HEK293 (cell line): ENCODE measurements at regions not wholly inside any gene's neighbourhood (a gene's known extent, or its start where the extent isn't known, plus 50 kb on each side); places are given as distances from the start of the nearest gene placed in this dataset.

Experiments used
- CTCF ChIA-PET: fragments of 350-600 bp; formaldehyde crosslinking; extraction: SDS; loops from one replicate; lab custom pipeline; 2021; ENCODE audit warnings: antibody characterized with exemption; lab: Yijun Ruan, JAX
- POLR2A ChIA-PET: fragments of 300-600 bp; formaldehyde crosslinking; extraction: SDS; loops from one replicate; lab custom pipeline; 2020; ENCODE audit warnings: antibody characterized with exemption, inconsistent platforms; lab: Yijun Ruan, JAX
- H3K27ac ChIP-seq: fragments of 200-500 bp; sonication (Bioruptor generic); 2 replicates; pipeline ENCODE4 v1.5.1; 2014; ENCODE audit warnings: low read depth, low read length, control low read depth, inconsistent platforms; ENCODE audit errors: extremely low read depth
- H3K36me3 ChIP-seq, 2 experiments: fragments of 200-500 bp in 1 of 2; sonication (Bioruptor generic) in 1 of 2; 1 replicate in 1 of 2; 2 replicates in 1 of 2; pipeline ENCODE4 v1.5.1; 2014 to 2017; ENCODE audit warnings: inconsistent platforms in 2 of 2, low read length in 2 of 2; ENCODE audit not compliant: control insufficient read depth in 2 of 2, insufficient read depth in 1 of 2
- H3K4me1 ChIP-seq: fragments of 200-500 bp; sonication (Bioruptor generic); 2 replicates; pipeline ENCODE4 v1.5.1; 2014; ENCODE audit warnings: mild to moderate bottlenecking, low read length, inconsistent platforms; ENCODE audit not compliant: control insufficient read depth, insufficient read depth
- H3K4me3 ChIP-seq: 2 replicates; pipeline ENCODE4 v1.5.1; 2011; ENCODE audit warnings: low read depth, mild to moderate bottlenecking, control low read depth, low read length, moderate library complexity
- H3K9me3 ChIP-seq: fragments of 200-500 bp; sonication (Bioruptor generic); 2 replicates; pipeline ENCODE4 v1.5.1; 2014; ENCODE audit warnings: low read depth, low read length, inconsistent platforms; ENCODE audit not compliant: control insufficient read depth, insufficient read depth
- GFI1B ChIP-seq: fragments of 450-650 bp; formaldehyde crosslinking; IDR thresholded peaks from 2 replicates; pipeline ENCODE4 v1.5.1; 2016; ENCODE audit warnings: missing biosample characterization, missing genetic modification characterization
- GLI4 ChIP-seq: fragments of 450-650 bp; formaldehyde crosslinking; IDR thresholded peaks from 2 replicates; pipeline ENCODE4 v1.5.1; 2016; ENCODE audit warnings: missing biosample characterization, missing genetic modification characterization
- PBX3 ChIP-seq: sonication (generic); formaldehyde crosslinking; IDR thresholded peaks from 2 replicates; pipeline ENCODE4 v1.8.1; 2022; ENCODE audit warnings: mild to moderate bottlenecking, moderate library complexity, missing genetic modification reagents
- ZEB2 ChIP-seq: fragments of 450-650 bp; formaldehyde crosslinking; IDR thresholded peaks from 2 replicates; pipeline ENCODE4 v1.5.1; 2016; ENCODE audit warnings: missing biosample characterization, missing genetic modification characterization
- ZNF133 ChIP-seq: fragments of 450-650 bp; formaldehyde crosslinking; IDR thresholded peaks from 2 replicates; pipeline ENCODE4 v1.5.1; 2016; ENCODE audit warnings: missing biosample characterization, missing genetic modification characterization
- ZNF18 ChIP-seq: fragments of 450-650 bp; formaldehyde crosslinking; IDR thresholded peaks from 2 replicates; pipeline ENCODE4 v1.5.1; 2016; ENCODE audit warnings: missing biosample characterization, missing genetic modification characterization
- ZNF184 ChIP-seq: fragments of 450-650 bp; IDR thresholded peaks from 2 replicates; pipeline ENCODE4 v1.5.1; 2018; ENCODE audit warnings: missing biosample characterization, mild to moderate bottlenecking, missing genetic modification characterization
- ZNF221 ChIP-seq: fragments of 450-650 bp; formaldehyde crosslinking; IDR thresholded peaks from 2 replicates; pipeline ENCODE4 v1.5.1; 2017; ENCODE audit warnings: missing biosample characterization, missing genetic modification characterization, borderline replicate concordance
- ZNF391 ChIP-seq: fragments of 450-650 bp; formaldehyde crosslinking; IDR thresholded peaks from 2 replicates; pipeline ENCODE4 v1.5.1; 2016; ENCODE audit warnings: low read depth, missing biosample characterization, missing genetic modification characterization, borderline replicate concordance
- ZNF473 ChIP-seq: fragments of 450-650 bp; formaldehyde crosslinking; IDR thresholded peaks from 2 replicates; pipeline ENCODE4 v1.5.1; 2017; ENCODE audit warnings: missing biosample characterization, missing genetic modification characterization
- ZNF521 ChIP-seq: fragments of 450-650 bp; formaldehyde crosslinking; IDR thresholded peaks from 2 replicates; pipeline ENCODE4 v1.5.1; 2017; ENCODE audit warnings: missing biosample characterization, mild to moderate bottlenecking, missing genetic modification characterization
- ZNF549 ChIP-seq: fragments of 450-650 bp; IDR thresholded peaks from 2 replicates; pipeline ENCODE4 v1.5.1; 2018; ENCODE audit warnings: missing biosample characterization, missing genetic modification characterization, mild to moderate bottlenecking, inconsistent platforms, moderate library complexity
- ZNF626 ChIP-seq: fragments of 450-650 bp; sonication (Bioruptor Pico); formaldehyde crosslinking; IDR thresholded peaks from 2 replicates; pipeline ENCODE4 v1.5.1; 2018; ENCODE audit warnings: missing biosample characterization, missing genetic modification characterization, inconsistent platforms
- ZNF660 ChIP-seq: fragments of 450-650 bp; IDR thresholded peaks from 2 replicates; pipeline ENCODE4 v1.5.1; 2018; ENCODE audit warnings: missing biosample characterization, mild to moderate bottlenecking, missing genetic modification characterization
- ZNF701 ChIP-seq: fragments of 450-650 bp; formaldehyde crosslinking; IDR thresholded peaks from 2 replicates; pipeline ENCODE4 v1.5.1; 2016; ENCODE audit warnings: missing biosample characterization, missing genetic modification characterization
- ZNF747 ChIP-seq: fragments of 450-650 bp; formaldehyde crosslinking; IDR thresholded peaks from 2 replicates; pipeline ENCODE4 v1.5.1; 2016; ENCODE audit warnings: missing biosample characterization, missing genetic modification characterization
- ZSCAN23 ChIP-seq: fragments of 450-650 bp; formaldehyde crosslinking; IDR thresholded peaks from 2 replicates; pipeline ENCODE4 v1.5.1; 2016; ENCODE audit warnings: missing biosample characterization, missing genetic modification characterization
- ZSCAN5A ChIP-seq: fragments of 450-650 bp; formaldehyde crosslinking; IDR thresholded peaks from 2 replicates; pipeline ENCODE4 v1.5.1; 2016; ENCODE audit warnings: missing biosample characterization, missing genetic modification characterization
- TF ChIP-seq, protein P1 (sequence below): fragments of 450-650 bp; formaldehyde crosslinking; conservative IDR thresholded peaks from 2 replicates; pipeline ENCODE4 v1.5.1; 2016; ENCODE audit warnings: low read depth, missing biosample characterization, missing genetic modification characterization

GRCh38 chr13:111620166-111620565 lies 299.7 kb downstream of the TEX29 start:
- TF ChIP-seq ZSCAN23 (tag by site-specific recombination) = no peak
- TF ChIP-seq ZEB2 (tag by site-specific recombination) = no peak
- no peak for TF ChIP-seq ZNF701
- no peak for TF ChIP-seq ZNF626
- no peak for TF ChIP-seq ZNF521
- TF ChIP-seq GLI4 = no peak
- no peak for TF ChIP-seq PBX3 (CRISPR knock-in tag)
- TF ChIP-seq ZNF391 (tag by site-specific recombination) = no peak
- no peak for TF ChIP-seq ZNF660 (tag by site-specific recombination)
- TF ChIP-seq ZNF549 (tag by site-specific recombination) = no peak
- TF ChIP-seq GFI1B (tag by site-specific recombination) = no peak
- no peak for TF ChIP-seq ZNF221
- no peak for TF ChIP-seq ZNF18
- no peak for TF ChIP-seq ZNF747 (tag by site-specific recombination)
- TF ChIP-seq ZSCAN5A (tag by site-specific recombination) = no peak
- no peak for TF ChIP-seq ZNF184 (tag by site-specific recombination)
- TF ChIP-seq, protein P1, sequence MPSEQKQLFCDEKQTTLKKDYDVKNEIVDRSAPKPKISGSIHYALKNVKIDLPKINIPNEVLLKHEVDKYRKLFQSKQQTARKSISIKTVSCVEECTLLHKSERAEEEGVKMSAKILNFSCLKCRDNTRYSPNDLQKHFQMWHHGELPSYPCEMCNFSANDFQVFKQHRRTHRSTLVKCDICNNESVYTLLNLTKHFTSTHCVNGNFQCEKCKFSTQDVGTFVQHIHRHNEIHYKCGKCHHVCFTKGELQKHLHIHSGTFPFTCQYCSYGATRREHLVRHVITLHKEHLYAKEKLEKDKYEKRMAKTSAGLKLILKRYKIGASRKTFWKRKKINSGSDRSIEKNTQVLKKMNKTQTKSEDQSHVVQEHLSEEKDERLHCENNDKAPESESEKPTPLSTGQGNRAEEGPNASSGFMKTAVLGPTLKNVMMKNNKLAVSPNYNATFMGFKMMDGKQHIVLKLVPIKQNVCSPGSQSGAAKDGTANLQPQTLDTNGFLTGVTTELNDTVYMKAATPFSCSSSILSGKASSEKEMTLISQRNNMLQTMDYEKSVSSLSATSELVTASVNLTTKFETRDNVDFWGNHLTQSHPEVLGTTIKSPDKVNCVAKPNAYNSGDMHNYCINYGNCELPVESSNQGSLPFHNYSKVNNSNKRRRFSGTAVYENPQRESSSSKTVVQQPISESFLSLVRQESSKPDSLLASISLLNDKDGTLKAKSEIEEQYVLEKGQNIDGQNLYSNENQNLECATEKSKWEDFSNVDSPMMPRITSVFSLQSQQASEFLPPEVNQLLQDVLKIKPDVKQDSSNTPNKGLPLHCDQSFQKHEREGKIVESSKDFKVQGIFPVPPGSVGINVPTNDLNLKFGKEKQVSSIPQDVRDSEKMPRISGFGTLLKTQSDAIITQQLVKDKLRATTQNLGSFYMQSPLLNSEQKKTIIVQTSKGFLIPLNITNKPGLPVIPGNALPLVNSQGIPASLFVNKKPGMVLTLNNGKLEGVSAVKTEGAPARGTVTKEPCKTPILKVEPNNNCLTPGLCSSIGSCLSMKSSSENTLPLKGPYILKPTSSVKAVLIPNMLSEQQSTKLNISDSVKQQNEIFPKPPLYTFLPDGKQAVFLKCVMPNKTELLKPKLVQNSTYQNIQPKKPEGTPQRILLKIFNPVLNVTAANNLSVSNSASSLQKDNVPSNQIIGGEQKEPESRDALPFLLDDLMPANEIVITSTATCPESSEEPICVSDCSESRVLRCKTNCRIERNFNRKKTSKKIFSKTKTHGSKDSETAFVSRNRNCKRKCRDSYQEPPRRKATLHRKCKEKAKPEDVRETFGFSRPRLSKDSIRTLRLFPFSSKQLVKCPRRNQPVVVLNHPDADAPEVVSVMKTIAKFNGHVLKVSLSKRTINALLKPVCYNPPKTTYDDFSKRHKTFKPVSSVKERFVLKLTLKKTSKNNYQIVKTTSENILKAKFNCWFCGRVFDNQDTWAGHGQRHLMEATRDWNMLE (tag by site-specific recombination) = no peak
- TF ChIP-seq ZNF473 (tag by site-specific recombination) = no peak
- TF ChIP-seq ZNF133 (tag by site-specific recombination) = no peak
- TF ChIP-seq, all 188 proteins: peak for 0
- CTCF ChIA-PET = no interaction called here

More at GRCh38 chr13:111620166-111620565, 299.7 kb downstream of the TEX29 start:
- Histone ChIP-seq H3K9me3 (no peaks in the 10 kb centered on the region), H3K27ac (no peak overlapping the region), H3K4me1 (no peaks in the 10 kb centered on the region), H3K36me3 (no peaks in the 10 kb centered on the region), H3K4me3 (no peak overlapping the region)
- POLR2A ChIA-PET = no interaction called here
